ENCODE measurements at regions not wholly inside any gene's neighbourhood (a gene's known extent, or its start where the extent isn't known, plus 50 kb on each side); places are given as distances from the start of the nearest gene placed in this dataset.
"Not testable (repeated sequence)": the region's sequence is repeated elsewhere in the genome, so short reads cannot be mapped to it uniquely, and the experiment has no call there.

DNA sequence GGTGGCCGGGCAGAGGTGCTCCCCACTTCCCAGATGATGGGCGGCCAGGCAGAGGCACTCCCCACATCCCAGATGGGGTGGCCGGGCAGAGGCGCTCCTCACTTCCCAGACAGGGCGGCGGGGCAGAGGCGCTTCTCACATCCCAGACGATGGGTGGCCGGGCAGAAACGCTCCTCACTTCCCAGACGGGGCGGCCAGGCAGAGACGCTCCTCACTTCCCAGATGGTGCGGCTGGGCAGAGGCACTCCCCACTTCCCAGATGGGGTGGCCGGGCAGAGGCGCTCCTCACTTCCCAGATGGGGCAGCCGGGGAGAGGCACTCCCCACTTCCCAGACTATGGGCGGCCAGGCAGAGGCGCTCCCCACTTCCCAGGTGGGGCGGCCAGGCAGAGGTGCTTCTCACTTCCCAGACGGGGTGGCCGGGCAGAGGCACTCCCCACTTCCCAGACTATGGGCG, 275.8 kb downstream of the LIPI start:
- not testable (repeated sequence) for H3K27ac ChIP-seq

- H3K27ac ChIP-seq, result not testable (repeated sequence)
These were observed 287.6 kb downstream of the LIPI start for GRCh38 chr21:13923175-13923574.

GRCh38 chr21:13921455-13921854, 289.3 kb downstream of the LIPI start:
- not testable (repeated sequence) for H3K27ac ChIP-seq

- H3K27ac ChIP-seq, result not testable (repeated sequence)
These were observed 297.8 kb downstream of the POTED start for GRCh38 chr21:13907385-13907784.

DNA sequence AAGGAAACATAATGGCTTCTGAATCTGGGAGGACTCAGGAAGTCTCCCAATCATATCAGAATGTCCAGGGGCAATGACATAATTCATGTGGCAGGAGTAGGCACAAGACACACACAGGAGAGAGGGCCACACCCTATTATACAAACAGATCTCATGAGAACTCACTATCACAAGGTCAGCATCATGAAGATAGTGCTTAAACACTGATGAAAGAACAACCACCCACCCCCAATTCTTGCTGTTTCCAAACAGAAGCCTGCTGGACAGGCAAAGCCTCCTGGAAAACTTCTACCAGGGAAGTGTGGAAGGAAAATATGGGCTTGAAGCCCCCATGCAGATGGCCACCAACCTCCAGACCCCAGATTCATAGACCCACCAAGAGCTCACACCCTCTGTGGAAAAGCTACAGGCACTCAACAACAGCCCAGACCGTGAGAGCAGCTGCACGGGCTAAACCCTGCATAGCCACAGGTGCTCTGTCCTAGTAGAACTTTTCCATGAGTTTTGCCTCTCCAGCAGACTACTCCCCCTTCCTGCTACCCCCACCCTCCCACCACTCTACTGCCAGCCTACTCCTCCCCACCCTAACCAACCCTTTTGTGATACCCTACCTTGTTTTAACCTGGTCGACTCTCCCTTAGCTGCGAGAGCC, 287.1 kb downstream of the POTED start:
- not testable (repeated sequence) for H3K27ac ChIP-seq

DNA sequence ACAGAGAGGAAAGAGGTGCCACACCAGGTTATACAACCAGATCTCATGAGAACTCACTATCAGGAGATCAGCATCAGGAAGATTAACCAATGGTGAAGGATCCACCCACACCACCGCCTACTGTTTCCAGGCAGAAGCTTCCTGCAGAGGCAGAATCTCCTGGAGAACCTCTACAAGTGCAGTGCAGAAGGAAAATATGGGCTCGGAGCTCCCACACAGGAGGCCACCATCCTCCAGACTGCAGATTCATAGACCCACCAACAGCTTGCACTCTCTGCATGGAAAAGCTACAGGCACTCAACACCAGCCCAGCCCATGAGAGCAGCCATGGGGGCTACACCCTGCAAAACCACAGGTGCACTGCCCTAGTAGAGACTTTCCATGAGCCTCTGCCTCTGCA, 284.0 kb downstream of the POTED start:
- not testable (repeated sequence) for H3K27ac ChIP-seq

- not testable (repeated sequence) for H3K27ac ChIP-seq
These were observed 283.4 kb downstream of the POTED start for GRCh38 chr21:13893025-13893424.

DNA sequence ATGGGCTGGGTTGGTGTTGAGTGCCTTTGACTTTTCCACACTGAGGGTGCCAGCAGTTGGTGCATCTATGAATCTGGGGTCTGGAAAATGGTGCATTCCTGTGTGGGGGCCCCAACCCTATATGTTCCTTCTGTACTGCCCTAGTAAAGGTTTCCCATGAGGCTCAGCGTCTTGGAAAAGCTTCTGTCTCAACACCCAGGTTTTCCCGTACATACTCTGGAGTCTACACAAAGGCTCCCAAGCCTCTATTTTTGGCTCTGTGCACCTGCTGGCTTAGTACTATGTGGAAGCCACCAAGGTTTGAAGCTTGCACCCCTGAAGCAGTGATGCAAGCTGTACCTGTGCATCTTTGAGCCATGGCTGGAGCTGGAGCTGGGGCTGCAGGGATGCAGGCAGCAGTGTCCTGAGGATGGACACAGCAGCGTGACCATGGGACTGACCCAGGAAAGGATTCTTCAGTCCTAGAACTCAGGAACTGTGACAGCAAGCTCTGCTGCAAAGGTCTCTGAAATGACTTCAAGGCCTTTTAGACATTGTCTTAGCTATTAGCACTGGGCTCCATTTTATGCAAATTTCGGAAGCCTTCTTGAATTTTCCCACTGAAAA, 282.7 kb downstream of the POTED start:
- not testable (repeated sequence) for H3K27ac ChIP-seq

GRCh38 chr21:13889176-13889575, 279.6 kb downstream of the POTED start:
- H3K27ac ChIP-seq, result not testable (repeated sequence)

DNA sequence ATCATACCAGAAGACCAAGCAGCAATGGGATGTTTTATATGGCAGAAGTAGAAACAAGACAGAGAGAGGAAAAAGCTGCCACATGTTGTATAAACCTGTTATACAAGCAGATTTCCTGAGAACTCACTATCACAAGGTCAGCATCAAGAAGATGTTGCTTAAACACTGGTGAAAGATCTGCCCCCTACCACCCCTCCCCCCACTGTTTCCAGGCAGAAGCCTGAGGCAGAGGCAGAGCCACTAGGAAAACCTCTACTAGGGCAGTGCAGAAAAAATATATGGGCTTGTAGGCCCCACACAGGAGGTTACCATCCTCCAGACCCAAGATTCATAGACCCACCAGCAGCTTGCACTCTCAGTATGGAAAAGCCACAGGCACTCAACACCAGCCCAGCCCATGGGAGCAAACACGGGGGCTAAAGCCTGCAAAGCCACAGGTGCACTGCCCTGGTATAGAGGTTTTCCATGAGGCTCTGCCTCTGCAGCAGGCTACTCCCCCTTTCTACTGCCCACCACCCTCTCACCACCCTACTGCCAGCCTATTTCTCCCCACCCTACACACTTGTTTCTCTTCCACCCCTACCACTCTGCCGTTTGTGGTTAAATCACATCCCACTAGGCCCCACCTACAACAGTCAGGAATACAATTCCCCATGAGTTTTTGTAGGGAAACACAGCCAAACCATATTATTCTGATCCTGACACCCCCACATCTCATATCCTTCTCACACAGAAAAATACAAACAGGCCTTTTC, 274.2 kb downstream of the POTED start:
- H3K27ac ChIP-seq, result not testable (repeated sequence)

- H3K27ac ChIP-seq, result not testable (repeated sequence)
These were observed 267.9 kb downstream of the POTED start for GRCh38 chr21:13877503-13877902.

DNA sequence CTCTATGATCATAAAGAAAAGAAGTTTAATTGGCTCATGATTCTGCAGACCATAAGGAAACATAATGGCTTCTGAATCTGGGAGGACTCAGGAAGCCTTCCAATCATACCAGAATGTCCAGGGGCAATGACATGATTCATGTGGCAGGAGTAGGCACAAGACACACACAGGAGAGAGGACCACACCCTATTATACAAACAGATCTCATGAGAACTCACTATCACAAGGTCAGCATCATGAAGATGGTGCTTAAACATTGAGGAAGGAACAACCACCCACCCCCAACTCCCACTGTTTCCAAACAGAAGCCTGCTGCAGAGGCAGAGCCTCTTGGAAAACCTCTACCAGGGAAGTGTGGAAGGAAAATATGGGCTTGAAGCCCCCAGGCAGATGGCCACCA, 267.4 kb downstream of the POTED start:
- not testable (repeated sequence) for H3K27ac ChIP-seq

- H3K27ac ChIP-seq, result not testable (repeated sequence)
These were observed 264.4 kb downstream of the POTED start for GRCh38 chr21:13874001-13874400.

GRCh38 chr21:13854638-13855037, 245.1 kb downstream of the POTED start:
- no peak overlapping the region for H3K27ac ChIP-seq

GRCh38 chr21:13850808-13851207, 241.2 kb downstream of the POTED start:
- not testable (repeated sequence) for H3K27ac ChIP-seq

More at GRCh38 chr21:13854638-13855037, 245.1 kb downstream of the POTED start:
- TF ChIP-seq CTCF (conservative IDR thresholded peaks at IDR 0.05), result no peak
- TF ChIP-seq ZFX (IDR thresholded peaks at IDR 0.05), result no peak

- not testable (repeated sequence) for H3K27ac ChIP-seq
These were observed 239.9 kb downstream of the POTED start for GRCh38 chr21:13849489-13849888.

- not testable (repeated sequence) for H3K27ac ChIP-seq
These were observed 237.1 kb downstream of the POTED start for GRCh38 chr21:13846718-13847117.

DNA sequence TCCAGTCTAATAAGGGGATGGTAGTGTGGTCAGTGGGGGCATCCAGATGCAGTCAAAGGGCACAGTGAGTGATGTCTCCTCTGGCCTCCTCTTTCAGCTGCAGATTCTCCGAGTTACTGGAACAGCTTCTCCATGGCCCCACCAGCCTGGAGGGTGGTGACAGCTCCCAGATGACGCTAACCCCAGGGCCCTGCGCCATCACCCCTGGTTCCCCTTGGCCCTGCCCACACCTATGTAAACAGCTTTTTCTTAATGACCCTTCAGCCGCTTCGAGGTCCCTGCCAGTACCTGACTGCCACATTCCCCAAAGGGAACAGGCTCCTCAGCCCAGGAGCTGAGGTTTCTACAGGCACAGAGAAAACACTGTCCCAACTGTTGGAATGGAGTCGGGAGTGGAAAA, 235.0 kb downstream of the POTED start:
- H3K27ac ChIP-seq, result not testable (repeated sequence)

DNA sequence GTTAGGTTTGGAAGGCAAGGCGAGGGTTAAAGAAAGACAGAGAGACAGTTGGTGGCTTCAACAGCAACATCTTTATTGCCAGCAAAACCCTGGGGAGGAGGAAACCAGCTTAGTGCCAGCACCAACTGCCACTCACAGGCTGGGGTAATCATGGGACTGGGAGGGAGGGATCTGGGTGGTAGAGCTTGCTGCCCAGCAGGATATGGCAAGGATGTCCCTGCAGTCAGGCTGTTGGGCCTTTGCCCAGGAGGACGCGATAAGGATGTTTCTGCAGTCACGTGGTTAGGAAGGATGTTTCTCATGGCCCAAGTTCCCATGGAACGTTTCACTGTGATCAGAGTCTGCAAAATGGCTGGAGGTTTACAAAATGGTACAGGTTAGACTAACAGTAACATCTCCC, 233.5 kb downstream of the POTED start:
- not testable (repeated sequence) for H3K27ac ChIP-seq

- H3K27ac ChIP-seq, result not testable (repeated sequence)
These were observed 218.1 kb downstream of the POTED start for GRCh38 chr21:13827666-13828065.

Data from C4-2B (cell line).